GM23338 (cell line): ENCODE measurements at regions not wholly inside any gene's neighbourhood (a gene's known extent, or its start where the extent isn't known, plus 50 kb on each side); places are given as distances from the start of the nearest gene placed in this dataset.

Experiments
- ATAC-seq: fragments of 200-7000 bp; cut with Tn5 transposase; 3 replicates; pipeline ENCODE4 v1.9.1; 2020
- DNase-seq: peaks from one replicate; pipeline ENCODE4 v3.0.0-alpha.2; 2015; ENCODE audit warnings: low spot score
- H2AFZ ChIP-seq: fragments of 200-600 bp; sonication (generic); 2 replicates; pipeline ENCODE4 v1.8.0; 2016; ENCODE audit warnings: antibody characterized with exemption, mild to moderate bottlenecking, moderate library complexity
- H3F3A ChIP-seq: fragments of 200-600 bp; sonication (generic); replicated peaks from 2 replicates; pipeline ENCODE4 v1.8.0; 2017; ENCODE audit warnings: antibody characterized with exemption, mixed run types, low read depth
- H3K27ac ChIP-seq: fragments of 200-600 bp; sonication (generic); 2 replicates; pipeline ENCODE4 v1.6.1; 2016; ENCODE audit warnings: low read depth
- H3K27me3 ChIP-seq: fragments of 200-600 bp; sonication (generic); 2 replicates; pipeline ENCODE4 v1.8.0; 2016; ENCODE audit warnings: mild to moderate bottlenecking, mixed run types, moderate library complexity; ENCODE audit not compliant: insufficient read depth
- H3K36me3 ChIP-seq: fragments of 200-600 bp; sonication (generic); 2 replicates; pipeline ENCODE4 v1.8.0; 2016; ENCODE audit warnings: mild to moderate bottlenecking; ENCODE audit not compliant: insufficient read depth
- H3K4me1 ChIP-seq: fragments of 200-600 bp; sonication (generic); 2 replicates; pipeline ENCODE4 v1.8.0; 2016; ENCODE audit warnings: mild to moderate bottlenecking, moderate library complexity; ENCODE audit not compliant: insufficient read depth
- H3K4me2 ChIP-seq: fragments of 200-600 bp; sonication (generic); 2 replicates; pipeline ENCODE4 v1.7.1; 2017; ENCODE audit warnings: mixed run types
- H3K4me3 ChIP-seq: fragments of 200-600 bp; sonication (generic); 2 replicates; pipeline ENCODE4 v1.6.1; 2016; ENCODE audit warnings: mixed run types
- H3K79me2 ChIP-seq: fragments of 200-600 bp; sonication (generic); replicated peaks from 2 replicates; pipeline ENCODE4 v1.8.0; 2017; ENCODE audit warnings: mild to moderate bottlenecking; ENCODE audit not compliant: insufficient read depth
- H3K9me2 ChIP-seq: fragments of 200-600 bp; sonication (generic); 2 replicates; pipeline ENCODE4 v1.8.0; 2017; ENCODE audit not compliant: insufficient read depth
- H4K20me1 ChIP-seq: fragments of 200-600 bp; sonication (generic); replicated peaks from 2 replicates; pipeline ENCODE4 v1.8.0; 2017; ENCODE audit warnings: mild to moderate bottlenecking; ENCODE audit not compliant: insufficient read depth
- H3K27ac Mint-ChIP-seq: 2 replicates; pipeline ENCODE4 v1.8.0; 2020; ENCODE audit warnings: inconsistent platforms, mild to moderate bottlenecking, moderate library complexity, mixed read lengths
- H3K27me3 Mint-ChIP-seq: 3 replicates; pipeline ENCODE4 v1.8.0; 2022; ENCODE audit warnings: low read depth, mild to moderate bottlenecking, moderate library complexity, mixed read lengths, inconsistent platforms; ENCODE audit not compliant: insufficient read depth, poor library complexity
- H3K36me3 Mint-ChIP-seq: 3 replicates; pipeline ENCODE4 v1.8.0; 2021; ENCODE audit warnings: low read depth, mild to moderate bottlenecking, inconsistent platforms, moderate library complexity, mixed read lengths
- H3K4me1 Mint-ChIP-seq: 3 replicates; pipeline ENCODE4 v1.8.0; 2020; ENCODE audit warnings: mild to moderate bottlenecking, inconsistent platforms, mixed read lengths
- H3K4me3 Mint-ChIP-seq: 3 replicates; pipeline ENCODE4 v1.8.0; 2021; ENCODE audit warnings: moderate library complexity, mild to moderate bottlenecking, inconsistent platforms, mixed read lengths
- H3K9me3 Mint-ChIP-seq: 3 replicates; pipeline ENCODE4 v1.8.0; 2020; ENCODE audit warnings: moderate library complexity, mild to moderate bottlenecking, inconsistent platforms, mixed read lengths
- CREB1 ChIP-seq: fragments of 250-450 bp; sonication (Bioruptor Pico); IDR thresholded peaks from 2 replicates; pipeline ENCODE4 v1.5.0; 2020; ENCODE audit warnings: low read depth, mild to moderate bottlenecking, moderate library complexity
- EZH2 ChIP-seq: fragments of 200-600 bp; sonication (generic); IDR thresholded peaks from one replicate; pipeline ENCODE4 v1.8.0; 2017; ENCODE audit warnings: antibody characterized with exemption, mild to moderate bottlenecking, low read depth; ENCODE audit not compliant: unreplicated experiment
- EZH2phosphoT487 ChIP-seq: fragments of 200-600 bp; sonication (generic); IDR thresholded peaks from one replicate; pipeline ENCODE4 v1.8.1; 2018; ENCODE audit warnings: antibody characterized with exemption; ENCODE audit not compliant: unreplicated experiment
- JUNB ChIP-seq: IDR thresholded peaks from one replicate; pipeline ENCODE4 v1.6.1; 2016; ENCODE audit warnings: antibody characterized with exemption; ENCODE audit not compliant: unreplicated experiment
- NANOG ChIP-seq: IDR thresholded peaks from 2 replicates; pipeline ENCODE4 v1.6.1; 2016; ENCODE audit warnings: antibody characterized with exemption, borderline replicate concordance
- POLR2AphosphoS5 ChIP-seq: IDR thresholded peaks from 2 replicates; pipeline ENCODE4 v1.6.1; 2016; ENCODE audit warnings: antibody characterized with exemption, low read depth
- STAT1 ChIP-seq: IDR thresholded peaks from one replicate; pipeline ENCODE4 v1.6.1; 2016; ENCODE audit warnings: antibody characterized with exemption; ENCODE audit not compliant: unreplicated experiment
- ZNF114 ChIP-seq: fragments of 250-450 bp; sonication (Bioruptor Pico); IDR thresholded peaks from 2 replicates; pipeline ENCODE4 v1.5.0; 2020; ENCODE audit warnings: mild to moderate bottlenecking, moderate library complexity
- ZNF331 ChIP-seq: fragments of 250-450 bp; sonication (Bioruptor Pico); IDR thresholded peaks from 2 replicates; pipeline ENCODE4 v1.5.0; 2020; ENCODE audit warnings: low read depth, mild to moderate bottlenecking, moderate library complexity
- TF ChIP-seq, protein P1 (sequence below), 2 experiments: fragments of 200-600 bp in 1 of 2; sonication (generic) in 1 of 2; conservative IDR thresholded peaks; 2 replicates each; pipeline versions ENCODE4 v1.5.1 to v1.6.1; 2016 to 2017; ENCODE audit warnings: antibody characterized with exemption in 2 of 2, low read depth in 2 of 2, mild to moderate bottlenecking in 2 of 2, moderate library complexity in 1 of 2
- TF ChIP-seq, protein P2 (sequence below): IDR thresholded peaks from 2 replicates; pipeline ENCODE4 v1.6.1; 2016; ENCODE audit warnings: antibody characterized with exemption
- TF ChIP-seq, protein P3 (sequence below): IDR thresholded peaks from one replicate; pipeline ENCODE4 v1.6.1; 2018; ENCODE audit warnings: antibody characterized with exemption; ENCODE audit not compliant: unreplicated experiment
- TF ChIP-seq, protein P4 (sequence below): fragments of 250-450 bp; sonication (Bioruptor Pico); IDR thresholded peaks from 2 replicates; pipeline ENCODE4 v1.5.0; 2020; ENCODE audit warnings: mild to moderate bottlenecking, moderate library complexity

DNA sequence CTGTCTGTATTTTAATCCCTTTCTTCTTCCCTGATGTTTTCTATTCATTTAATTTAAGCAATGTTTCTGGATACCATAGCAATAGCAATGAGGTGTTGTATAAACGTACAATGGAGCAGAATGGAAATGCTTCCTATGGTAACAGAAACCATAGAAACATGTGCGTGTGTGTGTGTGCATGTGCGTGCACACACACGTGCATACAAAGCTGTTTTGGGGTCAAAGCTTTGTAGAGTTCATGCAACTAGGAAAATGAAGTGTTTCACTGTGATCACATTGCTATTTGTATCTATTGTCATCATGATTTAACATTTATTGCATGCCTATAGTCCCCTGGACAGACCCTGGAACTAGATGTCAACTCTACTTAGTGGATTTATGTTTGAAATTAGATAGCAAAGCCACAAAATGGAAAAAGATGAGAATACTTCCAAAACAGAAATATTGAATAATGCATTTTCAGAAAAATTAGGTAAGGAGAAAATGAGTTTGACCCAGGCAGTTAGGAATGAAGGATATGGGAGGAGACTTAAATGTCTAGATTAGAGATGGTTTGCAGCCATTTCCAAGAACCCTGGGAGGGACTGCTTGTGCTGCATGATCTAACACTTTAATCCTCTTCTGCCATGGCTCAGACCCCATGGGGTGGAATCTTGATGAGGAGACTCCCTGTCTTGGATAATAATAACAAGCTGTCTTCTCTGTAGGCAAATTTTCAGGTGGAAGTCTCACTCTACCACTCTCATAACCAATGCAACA is 124.4 kb downstream of the TRMT11 start:
- TF ChIP-seq, protein P1, sequence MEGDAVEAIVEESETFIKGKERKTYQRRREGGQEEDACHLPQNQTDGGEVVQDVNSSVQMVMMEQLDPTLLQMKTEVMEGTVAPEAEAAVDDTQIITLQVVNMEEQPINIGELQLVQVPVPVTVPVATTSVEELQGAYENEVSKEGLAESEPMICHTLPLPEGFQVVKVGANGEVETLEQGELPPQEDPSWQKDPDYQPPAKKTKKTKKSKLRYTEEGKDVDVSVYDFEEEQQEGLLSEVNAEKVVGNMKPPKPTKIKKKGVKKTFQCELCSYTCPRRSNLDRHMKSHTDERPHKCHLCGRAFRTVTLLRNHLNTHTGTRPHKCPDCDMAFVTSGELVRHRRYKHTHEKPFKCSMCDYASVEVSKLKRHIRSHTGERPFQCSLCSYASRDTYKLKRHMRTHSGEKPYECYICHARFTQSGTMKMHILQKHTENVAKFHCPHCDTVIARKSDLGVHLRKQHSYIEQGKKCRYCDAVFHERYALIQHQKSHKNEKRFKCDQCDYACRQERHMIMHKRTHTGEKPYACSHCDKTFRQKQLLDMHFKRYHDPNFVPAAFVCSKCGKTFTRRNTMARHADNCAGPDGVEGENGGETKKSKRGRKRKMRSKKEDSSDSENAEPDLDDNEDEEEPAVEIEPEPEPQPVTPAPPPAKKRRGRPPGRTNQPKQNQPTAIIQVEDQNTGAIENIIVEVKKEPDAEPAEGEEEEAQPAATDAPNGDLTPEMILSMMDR (conservative IDR thresholded peaks at IDR 0.05; ENCODE audit: low read depth in 2 of 2), result no peak
- TF ChIP-seq STAT1 (no peak), NANOG (no peak), JUNB (no peak), EZH2phosphoT487 (no peak), POLR2AphosphoS5 (no peak), ZNF331 (no peak), EZH2 (no peak), ZNF114 (CRISPR knock-in tag) (no peak), CREB1 (CRISPR knock-in tag) (no peak)
- TF ChIP-seq, protein P2, sequence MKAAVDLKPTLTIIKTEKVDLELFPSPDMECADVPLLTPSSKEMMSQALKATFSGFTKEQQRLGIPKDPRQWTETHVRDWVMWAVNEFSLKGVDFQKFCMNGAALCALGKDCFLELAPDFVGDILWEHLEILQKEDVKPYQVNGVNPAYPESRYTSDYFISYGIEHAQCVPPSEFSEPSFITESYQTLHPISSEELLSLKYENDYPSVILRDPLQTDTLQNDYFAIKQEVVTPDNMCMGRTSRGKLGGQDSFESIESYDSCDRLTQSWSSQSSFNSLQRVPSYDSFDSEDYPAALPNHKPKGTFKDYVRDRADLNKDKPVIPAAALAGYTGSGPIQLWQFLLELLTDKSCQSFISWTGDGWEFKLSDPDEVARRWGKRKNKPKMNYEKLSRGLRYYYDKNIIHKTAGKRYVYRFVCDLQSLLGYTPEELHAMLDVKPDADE, result no peak
- TF ChIP-seq, protein P3, sequence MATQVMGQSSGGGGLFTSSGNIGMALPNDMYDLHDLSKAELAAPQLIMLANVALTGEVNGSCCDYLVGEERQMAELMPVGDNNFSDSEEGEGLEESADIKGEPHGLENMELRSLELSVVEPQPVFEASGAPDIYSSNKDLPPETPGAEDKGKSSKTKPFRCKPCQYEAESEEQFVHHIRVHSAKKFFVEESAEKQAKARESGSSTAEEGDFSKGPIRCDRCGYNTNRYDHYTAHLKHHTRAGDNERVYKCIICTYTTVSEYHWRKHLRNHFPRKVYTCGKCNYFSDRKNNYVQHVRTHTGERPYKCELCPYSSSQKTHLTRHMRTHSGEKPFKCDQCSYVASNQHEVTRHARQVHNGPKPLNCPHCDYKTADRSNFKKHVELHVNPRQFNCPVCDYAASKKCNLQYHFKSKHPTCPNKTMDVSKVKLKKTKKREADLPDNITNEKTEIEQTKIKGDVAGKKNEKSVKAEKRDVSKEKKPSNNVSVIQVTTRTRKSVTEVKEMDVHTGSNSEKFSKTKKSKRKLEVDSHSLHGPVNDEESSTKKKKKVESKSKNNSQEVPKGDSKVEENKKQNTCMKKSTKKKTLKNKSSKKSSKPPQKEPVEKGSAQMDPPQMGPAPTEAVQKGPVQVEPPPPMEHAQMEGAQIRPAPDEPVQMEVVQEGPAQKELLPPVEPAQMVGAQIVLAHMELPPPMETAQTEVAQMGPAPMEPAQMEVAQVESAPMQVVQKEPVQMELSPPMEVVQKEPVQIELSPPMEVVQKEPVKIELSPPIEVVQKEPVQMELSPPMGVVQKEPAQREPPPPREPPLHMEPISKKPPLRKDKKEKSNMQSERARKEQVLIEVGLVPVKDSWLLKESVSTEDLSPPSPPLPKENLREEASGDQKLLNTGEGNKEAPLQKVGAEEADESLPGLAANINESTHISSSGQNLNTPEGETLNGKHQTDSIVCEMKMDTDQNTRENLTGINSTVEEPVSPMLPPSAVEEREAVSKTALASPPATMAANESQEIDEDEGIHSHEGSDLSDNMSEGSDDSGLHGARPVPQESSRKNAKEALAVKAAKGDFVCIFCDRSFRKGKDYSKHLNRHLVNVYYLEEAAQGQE, result no peak
- TF ChIP-seq, protein P4, sequence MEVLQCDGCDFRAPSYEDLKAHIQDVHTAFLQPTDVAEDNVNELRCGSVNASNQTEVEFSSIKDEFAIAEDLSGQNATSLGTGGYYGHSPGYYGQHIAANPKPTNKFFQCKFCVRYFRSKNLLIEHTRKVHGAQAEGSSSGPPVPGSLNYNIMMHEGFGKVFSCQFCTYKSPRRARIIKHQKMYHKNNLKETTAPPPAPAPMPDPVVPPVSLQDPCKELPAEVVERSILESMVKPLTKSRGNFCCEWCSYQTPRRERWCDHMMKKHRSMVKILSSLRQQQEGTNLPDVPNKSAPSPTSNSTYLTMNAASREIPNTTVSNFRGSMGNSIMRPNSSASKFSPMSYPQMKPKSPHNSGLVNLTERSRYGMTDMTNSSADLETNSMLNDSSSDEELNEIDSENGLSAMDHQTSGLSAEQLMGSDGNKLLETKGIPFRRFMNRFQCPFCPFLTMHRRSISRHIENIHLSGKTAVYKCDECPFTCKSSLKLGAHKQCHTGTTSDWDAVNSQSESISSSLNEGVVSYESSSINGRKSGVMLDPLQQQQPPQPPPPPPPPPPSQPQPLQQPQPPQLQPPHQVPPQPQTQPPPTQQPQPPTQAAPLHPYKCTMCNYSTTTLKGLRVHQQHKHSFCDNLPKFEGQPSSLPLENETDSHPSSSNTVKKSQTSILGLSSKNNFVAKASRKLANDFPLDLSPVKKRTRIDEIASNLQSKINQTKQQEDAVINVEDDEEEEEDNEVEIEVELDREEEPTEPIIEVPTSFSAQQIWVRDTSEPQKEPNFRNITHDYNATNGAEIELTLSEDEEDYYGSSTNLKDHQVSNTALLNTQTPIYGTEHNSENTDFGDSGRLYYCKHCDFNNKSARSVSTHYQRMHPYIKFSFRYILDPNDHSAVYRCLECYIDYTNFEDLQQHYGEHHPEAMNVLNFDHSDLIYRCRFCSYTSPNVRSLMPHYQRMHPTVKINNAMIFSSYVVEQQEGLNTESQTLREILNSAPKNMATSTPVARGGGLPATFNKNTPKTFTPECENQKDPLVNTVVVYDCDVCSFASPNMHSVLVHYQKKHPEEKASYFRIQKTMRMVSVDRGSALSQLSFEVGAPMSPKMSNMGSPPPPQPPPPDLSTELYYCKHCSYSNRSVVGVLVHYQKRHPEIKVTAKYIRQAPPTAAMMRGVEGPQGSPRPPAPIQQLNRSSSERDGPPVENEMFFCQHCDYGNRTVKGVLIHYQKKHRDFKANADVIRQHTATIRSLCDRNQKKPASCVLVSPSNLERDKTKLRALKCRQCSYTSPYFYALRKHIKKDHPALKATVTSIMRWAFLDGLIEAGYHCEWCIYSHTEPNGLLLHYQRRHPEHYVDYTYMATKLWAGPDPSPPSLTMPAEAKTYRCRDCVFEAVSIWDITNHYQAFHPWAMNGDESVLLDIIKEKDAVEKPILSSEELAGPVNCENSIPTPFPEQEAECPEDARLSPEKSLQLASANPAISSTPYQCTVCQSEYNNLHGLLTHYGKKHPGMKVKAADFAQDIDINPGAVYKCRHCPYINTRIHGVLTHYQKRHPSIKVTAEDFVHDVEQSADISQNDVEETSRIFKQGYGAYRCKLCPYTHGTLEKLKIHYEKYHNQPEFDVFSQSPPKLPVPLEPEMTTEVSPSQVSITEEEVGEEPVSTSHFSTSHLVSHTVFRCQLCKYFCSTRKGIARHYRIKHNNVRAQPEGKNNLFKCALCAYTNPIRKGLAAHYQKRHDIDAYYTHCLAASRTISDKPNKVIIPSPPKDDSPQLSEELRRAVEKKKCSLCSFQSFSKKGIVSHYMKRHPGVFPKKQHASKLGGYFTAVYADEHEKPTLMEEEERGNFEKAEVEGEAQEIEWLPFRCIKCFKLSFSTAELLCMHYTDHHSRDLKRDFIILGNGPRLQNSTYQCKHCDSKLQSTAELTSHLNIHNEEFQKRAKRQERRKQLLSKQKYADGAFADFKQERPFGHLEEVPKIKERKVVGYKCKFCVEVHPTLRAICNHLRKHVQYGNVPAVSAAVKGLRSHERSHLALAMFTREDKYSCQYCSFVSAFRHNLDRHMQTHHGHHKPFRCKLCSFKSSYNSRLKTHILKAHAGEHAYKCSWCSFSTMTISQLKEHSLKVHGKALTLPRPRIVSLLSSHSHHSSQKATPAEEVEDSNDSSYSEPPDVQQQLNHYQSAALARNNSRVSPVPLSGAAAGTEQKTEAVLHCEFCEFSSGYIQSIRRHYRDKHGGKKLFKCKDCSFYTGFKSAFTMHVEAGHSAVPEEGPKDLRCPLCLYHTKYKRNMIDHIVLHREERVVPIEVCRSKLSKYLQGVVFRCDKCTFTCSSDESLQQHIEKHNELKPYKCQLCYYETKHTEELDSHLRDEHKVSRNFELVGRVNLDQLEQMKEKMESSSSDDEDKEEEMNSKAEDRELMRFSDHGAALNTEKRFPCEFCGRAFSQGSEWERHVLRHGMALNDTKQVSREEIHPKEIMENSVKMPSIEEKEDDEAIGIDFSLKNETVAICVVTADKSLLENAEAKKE, result no peak
- H3K4me2 ChIP-seq, result no peak overlapping the region
- DNase-seq, result no peak

More for the DNA sequence above, 124.4 kb downstream of the TRMT11 start:
- H3K9me2 ChIP-seq, result no peaks in the 10 kb centered on the region
- no peak overlapping the region for H3K27ac Mint-ChIP-seq
- H3K27ac ChIP-seq, result no peak overlapping the region
- H3K27me3 ChIP-seq, result no peaks in the 10 kb centered on the region
- H3K4me1 Mint-ChIP-seq, result peaks cover 16% of the 10 kb centered on the region
- H3K4me3 Mint-ChIP-seq, result no peak overlapping the region
- H4K20me1 ChIP-seq, result no peaks in the 10 kb centered on the region
- no peaks in the 10 kb centered on the region for H3K36me3 Mint-ChIP-seq
- H3K79me2 ChIP-seq, result no peaks in the 10 kb centered on the region
- H3K4me1 ChIP-seq, result peaks cover 20% of the 10 kb centered on the region
- no peak overlapping the region for H2AFZ ChIP-seq
- H3F3A ChIP-seq, result no peaks in the 10 kb centered on the region
- H3K27me3 Mint-ChIP-seq, result no peaks in the 10 kb centered on the region
- H3K36me3 ChIP-seq, result no peaks in the 10 kb centered on the region
- no peaks in the 10 kb centered on the region for H3K9me3 Mint-ChIP-seq
- no peak for ATAC-seq
- no peak overlapping the region for H3K4me3 ChIP-seq
